A673 (cell line): ENCODE measurements at regions not wholly inside any gene's neighbourhood (a gene's known extent, or its start where the extent isn't known, plus 50 kb on each side); places are given as distances from the start of the nearest gene placed in this dataset.

Experiments
- CTCF ChIP-seq: fragments of 300-800, 200-600 bp; sonication (generic); conservative IDR thresholded peaks from 2 replicates; pipeline ENCODE4 v1.5.1; 2017; ENCODE audit warnings: low read depth, mild to moderate bottlenecking, antibody characterized with exemption, low read length, moderate library complexity, mixed read lengths
- EZH2 ChIP-seq: fragments of 200-600 bp; sonication (generic); IDR thresholded peaks from 2 replicates; pipeline ENCODE4 v1.6.1; 2017; ENCODE audit warnings: borderline replicate concordance, low read depth, mild to moderate bottlenecking, mixed read lengths, antibody characterized with exemption, low read length; ENCODE audit not compliant: poor library complexity, severe bottlenecking

- no peak for TF ChIP-seq CTCF
- no peak for TF ChIP-seq EZH2
Observed at GRCh38 chr2:186125156-186125555, 360.9 kb upstream of the ZC3H15 start.
